NAMALWA (cell line): ENCODE measurements at regions not wholly inside any gene's neighbourhood (a gene's known extent, or its start where the extent isn't known, plus 50 kb on each side); places are given as distances from the start of the nearest gene placed in this dataset.

Experiments
- DNase-seq: peaks from one replicate; pipeline ENCODE4 v3.0.0-alpha.2; 2015; ENCODE audit warnings: low spot score

- no peak for DNase-seq
Measured at GRCh38 chr2:76316691-76317090, 606.0 kb upstream of the GCFC2 start.

DNA sequence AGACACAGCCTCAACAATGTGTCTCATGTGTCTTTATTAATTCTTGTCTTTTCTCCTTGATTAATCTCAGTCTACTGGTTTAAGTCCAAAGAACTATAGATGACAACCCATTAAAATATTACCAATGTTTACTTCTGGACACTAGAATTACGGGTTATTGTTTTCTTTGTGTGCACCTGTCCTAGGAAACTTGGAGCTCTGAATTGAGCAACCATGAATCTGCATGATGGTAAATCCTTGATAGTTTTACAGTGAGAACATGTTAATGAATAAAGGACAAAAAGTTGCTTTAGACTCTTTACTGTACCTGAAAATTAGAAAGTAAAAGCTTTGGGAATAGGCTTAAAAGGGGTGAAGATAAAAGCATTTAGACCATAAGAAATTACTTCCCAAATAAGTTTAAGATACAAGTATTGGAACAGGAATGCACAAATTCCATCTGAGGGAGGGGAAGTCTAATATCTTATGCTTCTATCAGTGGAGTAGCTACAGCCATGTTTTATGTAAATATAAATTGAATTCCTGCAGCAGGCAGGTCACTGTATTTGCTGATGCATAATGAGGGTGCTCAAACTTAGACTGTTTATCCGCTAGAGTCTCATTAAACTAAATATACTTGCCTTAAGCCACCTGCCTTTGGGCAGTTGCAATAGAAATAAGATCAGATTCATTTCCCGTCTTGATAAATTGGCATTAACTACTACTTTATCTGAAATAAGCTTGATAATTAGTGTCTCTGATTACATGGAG, 603.7 kb upstream of the GCFC2 start:
- DNase-seq = peak; percentile 44

DNA sequence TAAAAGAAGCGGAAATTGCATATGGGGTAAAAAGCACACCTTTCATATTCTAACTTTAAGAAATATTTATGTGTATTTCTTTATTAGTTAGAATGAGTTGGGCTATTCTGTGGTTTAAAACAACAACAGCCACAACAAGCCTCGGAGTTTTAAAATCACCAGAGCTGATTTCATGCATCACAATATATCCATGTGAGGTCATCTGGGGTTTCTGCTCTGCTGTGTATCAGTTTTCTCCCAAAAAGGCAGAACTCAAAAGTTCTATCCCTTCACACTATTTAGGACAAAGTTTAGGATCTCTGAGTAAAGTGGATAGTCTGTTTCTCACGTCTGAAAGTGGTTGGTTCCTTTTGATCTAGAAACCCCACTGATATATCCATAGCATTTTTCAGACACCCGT, 601.5 kb upstream of the GCFC2 start:
- DNase-seq = no peak

GRCh38 chr2:76311728-76312127, 601.0 kb upstream of the GCFC2 start:
- no peak for DNase-seq

GRCh38 chr2:76310894-76311633, 600.3 kb upstream of the GCFC2 start:
- DNase-seq = no peak

DNA sequence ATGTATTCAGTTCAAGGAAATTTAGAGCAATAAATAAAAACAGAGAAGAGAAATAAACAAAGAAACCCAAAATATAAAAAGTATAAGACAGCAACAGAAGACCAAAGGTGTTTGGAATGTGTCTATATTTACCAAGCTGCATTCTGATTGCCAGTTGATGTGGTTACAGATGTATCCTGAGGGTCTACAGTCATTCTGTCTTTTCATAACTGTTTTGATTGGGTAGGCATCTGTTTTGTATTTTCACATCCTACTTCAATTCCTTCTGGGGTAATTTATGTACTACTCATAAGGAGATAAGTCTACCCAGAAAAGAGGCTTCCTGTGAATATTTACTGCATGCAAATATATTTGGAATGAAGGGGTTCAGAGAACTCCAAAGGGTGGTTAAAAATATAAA, 596.8 kb upstream of the GCFC2 start:
- DNase-seq = peak; percentile 73

DNA sequence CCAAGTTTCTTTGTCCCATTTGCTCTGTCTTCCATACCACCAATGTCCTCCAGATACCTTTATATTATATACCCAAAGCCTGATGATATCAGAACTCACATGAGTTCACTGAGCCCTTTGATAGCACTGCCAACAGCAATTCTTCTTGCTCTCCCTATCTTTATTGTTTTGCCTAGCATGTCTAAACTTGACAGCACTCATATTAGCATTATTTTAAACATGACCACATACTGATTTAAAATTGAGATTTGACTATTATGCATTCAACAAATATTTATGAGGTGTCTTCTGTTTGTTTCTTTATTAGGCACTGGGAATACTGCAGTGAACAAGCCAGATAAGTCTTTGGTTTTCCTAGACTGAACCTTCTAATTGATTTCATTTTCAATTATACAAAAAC, 587.3 kb upstream of the GCFC2 start:
- DNase-seq = no peak

GRCh38 chr2:76296438-76296837, 585.7 kb upstream of the GCFC2 start:
- DNase-seq = no peak

GRCh38 chr2:76295762-76296161, 585.0 kb upstream of the GCFC2 start:
- DNase-seq = no peak

DNA sequence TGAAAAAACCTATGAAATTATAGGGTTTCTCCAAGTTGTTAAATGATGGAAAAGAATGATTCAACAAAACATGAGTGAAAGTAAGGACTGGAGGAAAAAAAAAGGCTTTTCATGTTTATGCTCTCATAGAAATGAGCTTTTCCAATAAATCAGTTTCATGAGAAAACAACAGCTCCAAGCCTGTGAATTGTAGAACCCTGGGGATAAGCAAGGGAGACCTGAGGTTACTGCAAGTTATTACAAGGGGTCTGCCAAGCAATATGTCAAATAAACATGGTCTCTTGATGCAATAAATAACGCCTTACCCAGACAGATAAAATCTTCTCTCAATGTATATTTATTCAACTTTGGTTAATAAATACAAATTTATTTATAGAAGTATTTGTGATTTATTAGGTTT, 577.9 kb upstream of the GCFC2 start:
- DNase-seq = no peak

DNA sequence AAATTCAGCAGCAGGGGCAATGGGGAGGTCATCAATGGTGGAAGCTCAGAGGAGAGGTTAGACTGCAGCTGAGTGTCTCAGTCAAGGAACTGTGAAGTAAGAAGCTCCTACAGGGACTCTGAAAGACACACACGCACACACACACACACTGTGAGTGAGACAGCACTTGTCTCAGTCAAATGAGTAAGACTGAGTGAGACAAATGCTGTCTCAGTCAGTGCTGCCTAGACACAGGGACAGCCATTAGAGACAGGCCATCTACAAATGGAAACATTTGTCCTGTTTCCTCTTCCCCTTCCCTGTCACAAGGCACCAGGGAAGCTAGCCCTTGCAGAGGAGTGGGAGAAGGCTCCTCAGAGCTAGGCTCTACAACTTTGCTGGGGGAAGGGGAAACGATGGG, 577.4 kb upstream of the GCFC2 start:
- no peak for DNase-seq

GRCh38 chr2:76283350-76283749, 572.6 kb upstream of the GCFC2 start:
- no peak for DNase-seq

- no peak for DNase-seq
Measured at GRCh38 chr2:76281156-76281841, 570.6 kb upstream of the GCFC2 start.

DNA sequence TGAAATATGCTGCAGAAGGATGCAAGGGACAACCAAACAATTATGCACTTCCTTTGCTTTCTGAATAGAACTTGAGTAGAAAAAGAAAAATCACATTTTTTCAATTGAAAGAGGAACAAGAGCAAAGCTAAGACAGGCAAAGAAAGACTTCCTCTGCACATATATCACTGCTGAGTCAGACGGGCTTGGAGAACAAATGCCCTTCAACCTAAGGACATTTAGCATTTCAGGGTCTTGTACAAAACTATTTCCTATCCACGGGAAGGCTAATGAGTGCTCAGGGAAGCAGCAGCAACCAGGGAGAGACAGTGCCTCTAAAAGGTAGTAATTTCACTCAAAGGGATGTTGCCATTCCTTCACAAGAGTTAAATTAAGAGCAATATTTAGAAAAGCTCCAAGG, 570.0 kb upstream of the GCFC2 start:
- no peak for DNase-seq

DNA sequence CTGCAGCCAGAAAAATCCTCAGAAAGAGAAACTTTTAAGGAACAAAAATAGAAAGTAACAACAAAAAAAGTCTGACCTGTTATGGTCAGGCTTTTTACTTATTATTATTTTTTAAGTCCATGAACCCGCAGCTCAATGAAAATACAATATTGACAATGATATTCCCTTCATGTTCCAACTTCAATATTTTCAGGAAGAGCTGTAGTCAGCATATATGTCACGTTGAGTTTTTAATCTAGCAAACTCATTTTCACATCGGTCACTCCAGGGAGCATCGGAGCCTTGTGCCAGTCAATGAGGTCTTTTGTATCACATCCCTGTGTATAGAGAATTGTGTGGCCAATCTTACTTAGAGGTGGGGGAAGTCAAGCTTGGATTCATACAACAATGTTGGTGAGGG, 568.4 kb upstream of the GCFC2 start:
- DNase-seq = no peak

GRCh38 chr2:76275788-76276187, 565.1 kb upstream of the GCFC2 start:
- no peak for DNase-seq

DNA sequence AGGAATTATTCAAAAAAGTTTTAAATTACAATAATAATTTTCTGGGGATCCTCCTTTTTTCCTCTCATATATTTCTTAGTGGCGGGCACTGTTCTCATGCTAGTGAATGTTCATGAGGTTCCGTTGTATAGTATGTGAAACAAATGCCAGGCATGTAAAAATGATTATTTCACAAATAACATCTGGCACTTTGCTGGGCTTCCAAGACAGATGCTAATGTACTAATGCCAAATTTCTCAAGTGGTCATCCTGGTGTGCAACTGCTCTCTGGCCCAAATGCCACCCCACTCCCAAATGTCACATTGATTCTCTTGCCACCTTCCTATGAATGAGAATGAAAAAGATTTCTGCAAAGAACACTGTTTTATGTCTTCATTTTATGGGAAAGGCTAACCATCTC, 564.0 kb upstream of the GCFC2 start:
- DNase-seq = no peak

- DNase-seq = no peak
Measured at GRCh38 chr2:76274160-76274559, 563.4 kb upstream of the GCFC2 start.

DNA sequence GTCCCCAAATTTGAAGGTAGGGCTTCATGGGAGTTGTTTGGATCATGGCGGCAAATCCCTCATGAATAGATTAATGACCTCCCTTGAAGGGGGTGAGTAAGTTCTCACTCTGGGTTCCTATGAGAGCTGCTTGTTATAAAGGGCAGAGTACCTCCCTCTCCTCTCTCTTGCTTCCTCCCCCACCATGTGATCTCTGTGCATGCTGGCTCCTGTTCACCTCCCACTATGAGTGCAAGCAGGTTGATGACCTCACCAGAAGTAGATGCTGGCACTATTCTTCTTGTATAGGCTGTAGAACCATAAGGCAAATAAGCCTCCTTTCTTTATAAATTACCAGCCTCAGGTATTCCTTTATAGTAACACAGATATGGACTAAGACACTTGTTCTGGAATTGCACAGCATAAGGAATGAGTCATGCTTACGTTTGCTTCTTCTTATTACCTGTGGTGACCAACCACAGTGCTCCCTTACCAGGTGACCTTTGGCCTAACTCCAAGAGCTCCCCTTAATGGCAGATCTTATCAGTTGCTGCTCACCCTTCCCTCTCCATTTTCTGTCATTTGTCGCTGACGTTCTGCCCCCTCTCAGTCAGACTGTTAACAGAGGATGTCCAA, 559.5 kb upstream of the GCFC2 start:
- DNase-seq = no peak

DNA sequence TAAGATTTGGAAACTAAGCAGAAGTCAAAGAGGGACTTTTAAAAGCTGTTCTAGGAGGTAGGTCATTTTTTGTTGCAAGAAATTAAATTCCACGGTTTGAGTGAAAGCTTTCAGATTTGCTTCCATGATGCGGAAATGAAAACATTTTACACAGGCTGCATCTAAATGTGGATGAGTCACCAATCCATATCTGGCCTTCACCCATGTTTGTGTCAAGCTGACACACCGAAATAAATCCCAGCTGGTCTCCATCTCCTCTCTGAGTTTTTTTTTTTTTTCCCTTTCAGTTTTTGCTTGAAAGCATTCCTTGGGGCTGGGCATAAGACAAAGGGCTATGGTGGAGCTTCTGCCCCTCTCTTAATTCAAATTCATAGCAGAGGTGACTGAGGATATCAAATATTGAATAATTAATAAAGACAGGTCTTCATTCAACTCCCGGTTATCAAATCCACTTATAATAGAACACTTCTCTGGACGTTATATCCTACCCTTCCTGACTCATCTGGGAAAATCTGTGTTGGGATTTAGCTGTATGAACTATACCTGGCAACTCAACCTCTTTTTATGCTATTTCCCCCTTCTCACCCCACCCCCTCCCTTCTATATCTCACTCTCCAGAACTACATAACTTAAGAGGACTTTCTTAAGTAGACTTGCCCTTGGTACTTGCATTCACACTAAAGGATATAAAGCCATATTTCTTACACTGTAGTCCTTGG, 558.3 kb upstream of the GCFC2 start:
- DNase-seq = no peak

- no peak for DNase-seq
Measured at GRCh38 chr2:76268484-76268883, 557.8 kb upstream of the GCFC2 start.

DNA sequence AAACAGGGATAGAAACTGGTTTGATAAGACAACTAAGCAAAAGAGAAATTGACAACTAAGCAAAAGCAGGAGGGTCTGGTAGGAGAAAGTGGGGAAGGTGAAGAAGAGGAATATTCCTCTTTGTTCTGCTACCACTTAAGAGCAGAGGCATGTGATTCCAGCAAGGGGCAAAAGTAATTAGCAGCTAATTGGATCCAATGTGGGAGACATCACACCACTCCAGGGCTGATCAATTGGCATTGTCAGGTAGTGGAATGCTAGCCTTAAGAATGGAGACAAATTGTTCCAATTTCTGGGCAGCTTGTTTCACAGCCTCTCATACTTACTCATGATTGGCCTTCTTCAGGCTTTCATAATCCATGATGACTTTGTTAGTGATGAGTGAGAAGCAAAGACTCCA, 547.1 kb upstream of the GCFC2 start:
- DNase-seq = no peak
